CD14-positive monocyte (primary cell): ENCODE measurements at regions not wholly inside any gene's neighbourhood (a gene's known extent, or its start where the extent isn't known, plus 50 kb on each side); places are given as distances from the start of the nearest gene placed in this dataset.

Source experiments
- DNase-seq, 3 donors: peaks; one replicate each; pipeline ENCODE4 v3.0.0-alpha.2; 2011 to 2022
- H2AFZ ChIP-seq: 2 replicates; pipeline ENCODE4 v1.6.0; 2012; ENCODE audit warnings: mild to moderate bottlenecking, low read depth, low read length, inconsistent platforms; ENCODE audit not compliant: insufficient read depth, poor library complexity, severe bottlenecking
- H3K27ac ChIP-seq, 2 donors: 1 replicate in 1 of 2; 2 replicates in 1 of 2; pipeline ENCODE4 v1.5.1; 2012 to 2013; ENCODE audit warnings: low read length in 2 of 2, control low read depth in 1 of 2, inconsistent platforms in 1 of 2, low read depth in 1 of 2, mild to moderate bottlenecking in 1 of 2
- H3K27me3 ChIP-seq, 2 donors: one replicate each; pipeline versions ENCODE4 v1.6.0 to v1.6.1; 2011 to 2013; ENCODE audit warnings: low read length in 2 of 2; ENCODE audit not compliant: control insufficient read depth in 2 of 2, insufficient read depth in 2 of 2
- H3K36me3 ChIP-seq, 2 donors: replicated peaks in 1 of 2; 1 replicate in 1 of 2; 2 replicates in 1 of 2; pipeline versions ENCODE4 v1.5.1 to v1.6.1; 2012 to 2013; ENCODE audit warnings: low read length in 2 of 2, control low read depth in 1 of 2, inconsistent platforms in 1 of 2, mild to moderate bottlenecking in 1 of 2; ENCODE audit not compliant: insufficient read depth in 2 of 2, control insufficient read depth in 1 of 2
- H3K4me1 ChIP-seq, 2 donors: 1 replicate in 1 of 2; 2 replicates in 1 of 2; pipeline versions ENCODE4 v1.5.1 to v1.6.1; 2012 to 2013; ENCODE audit warnings: low read length in 2 of 2, control low read depth in 1 of 2, inconsistent platforms in 1 of 2, mild to moderate bottlenecking in 1 of 2, moderate library complexity in 1 of 2; ENCODE audit not compliant: insufficient read depth in 2 of 2, control insufficient read depth in 1 of 2
- H3K4me2 ChIP-seq: replicated peaks from 2 replicates; pipeline ENCODE3; 2012; ENCODE audit warnings: low read length, moderate library complexity, mild to moderate bottlenecking; ENCODE audit not compliant: poor library complexity, severe bottlenecking; ENCODE audit errors: extremely low read depth
- H3K4me3 ChIP-seq, 3 experiments: fragments of 200-600 bp in 1 of 3; sonication (generic) in 1 of 3; replicated peaks in 1 of 3; 1 replicate in 2 of 3; 2 replicates in 1 of 3; pipeline ENCODE4 v1.5.1; 2011 to 2013; ENCODE audit warnings: low read length in 3 of 3, mild to moderate bottlenecking in 3 of 3, control low read depth in 2 of 3, low read depth in 2 of 3, inconsistent platforms in 1 of 3, moderate library complexity in 1 of 3
- H3K79me2 ChIP-seq: 2 replicates; pipeline ENCODE4 v1.6.0; 2012; ENCODE audit warnings: mild to moderate bottlenecking, control low read depth, inconsistent platforms, low read length, moderate library complexity; ENCODE audit not compliant: insufficient read depth
- H3K9ac ChIP-seq: 2 replicates; pipeline ENCODE4 v1.6.0; 2017; ENCODE audit warnings: low read length, mild to moderate bottlenecking; ENCODE audit not compliant: insufficient read depth, poor library complexity, severe bottlenecking
- H3K9me3 ChIP-seq, 2 donors: replicated peaks in 1 of 2; 1 replicate in 1 of 2; 2 replicates in 1 of 2; pipeline versions ENCODE4 v1.5.1 to v1.6.1; 2012 to 2013; ENCODE audit warnings: low read length in 2 of 2, control low read depth in 1 of 2; ENCODE audit not compliant: control insufficient read depth in 1 of 2, insufficient read depth in 1 of 2
- H4K20me1 ChIP-seq: 2 replicates; pipeline ENCODE4 v1.6.0; 2012; ENCODE audit warnings: mild to moderate bottlenecking, low read length, control low read depth, moderate library complexity; ENCODE audit not compliant: insufficient read depth
- H3K27ac Mint-ChIP-seq, 7 donors: one replicate each; pipeline ENCODE4 v1.8.0; 2020; ENCODE audit warnings: mild to moderate bottlenecking in 7 of 7, mixed read lengths in 7 of 7, moderate library complexity in 6 of 7, inconsistent platforms in 2 of 7
- H3K27me3 Mint-ChIP-seq, 3 donors: one replicate each; pipeline ENCODE4 v1.8.0; 2021 to 2022; ENCODE audit warnings: low read depth in 3 of 3, mild to moderate bottlenecking in 3 of 3, mixed read lengths in 3 of 3, moderate library complexity in 3 of 3, inconsistent platforms in 1 of 3
- H3K36me3 Mint-ChIP-seq, 2 donors: one replicate each; pipeline ENCODE4 v1.8.0; 2020; ENCODE audit warnings: mixed read lengths in 2 of 2, inconsistent platforms in 1 of 2, mild to moderate bottlenecking in 1 of 2
- H3K4me1 Mint-ChIP-seq: one replicate; pipeline ENCODE4 v1.8.0; 2020; ENCODE audit warnings: mild to moderate bottlenecking, mixed read lengths
- H3K4me3 Mint-ChIP-seq, 2 donors: one replicate each; pipeline ENCODE4 v1.8.0; 2020; ENCODE audit warnings: mild to moderate bottlenecking in 2 of 2, mixed read lengths in 2 of 2, moderate library complexity in 1 of 2
- H3K9me3 Mint-ChIP-seq, 7 donors: one replicate each; pipeline ENCODE4 v1.8.0; 2020 to 2022; ENCODE audit warnings: mixed read lengths in 7 of 7, mild to moderate bottlenecking in 6 of 7, moderate library complexity in 6 of 7, inconsistent platforms in 2 of 7
- WGBS: methylation state at CpG from one replicate; pipeline ENCODE4 v1.1.5; 2013; ENCODE audit warnings: missing lambda C conversion rate; ENCODE audit not compliant: insufficient coverage; 5-methylcytosine and 5-hydroxymethylcytosine counted together
- intact Hi-C, 2 donors: fragments of 100-400 bp; cut with micrococcal nuclease; formaldehyde crosslinking; loops; one replicate each; pipeline versions ENCODE4 v1.15.0 to v1.15.1; 2023
- TF ChIP-seq, protein P1 (sequence below): fragments of 200-600 bp; IDR thresholded peaks from one replicate; pipeline ENCODE4 v1.8.0; 2022; ENCODE audit warnings: antibody characterized with exemption, mild to moderate bottlenecking

GRCh38 chr1:114215436-114215835, 61.8 kb upstream of the SYT6 start:
- Histone ChIP-seq H3K9me3 (no peaks in the 10 kb centered on the region), H3K27ac (no peak overlapping the region), H3K4me2 (no peak overlapping the region), H3K27me3 (peaks cover 0 to 5% of the 10 kb centered on the region in 2 donors), H3K36me3 (no peaks in the 10 kb centered on the region), H2AFZ (no peak overlapping the region), H3K79me2 (no peaks in the 10 kb centered on the region), H3K4me3 (no peak overlapping the region), H3K9ac (no peak overlapping the region), H4K20me1 (no peaks in the 10 kb centered on the region), H3K4me1 (no peaks in the 10 kb centered on the region)
- Mint-ChIP-seq H3K27ac (no peak overlapping the region), H3K4me1 (peaks cover 11% of the 10 kb centered on the region), H3K27me3 (peaks cover 7 to 13% (median 10%) of the 10 kb centered on the region in 3 donors), H3K4me3 (no peak overlapping the region), H3K9me3 (no peaks in the 10 kb centered on the region), H3K36me3 (no peaks in the 10 kb centered on the region)
- WGBS, result 93% methylated on average over 3 of the region's 4 CpGs
- no peak for DNase-seq
- intact Hi-C loops, result no loop called here
- TF ChIP-seq, protein P1, sequence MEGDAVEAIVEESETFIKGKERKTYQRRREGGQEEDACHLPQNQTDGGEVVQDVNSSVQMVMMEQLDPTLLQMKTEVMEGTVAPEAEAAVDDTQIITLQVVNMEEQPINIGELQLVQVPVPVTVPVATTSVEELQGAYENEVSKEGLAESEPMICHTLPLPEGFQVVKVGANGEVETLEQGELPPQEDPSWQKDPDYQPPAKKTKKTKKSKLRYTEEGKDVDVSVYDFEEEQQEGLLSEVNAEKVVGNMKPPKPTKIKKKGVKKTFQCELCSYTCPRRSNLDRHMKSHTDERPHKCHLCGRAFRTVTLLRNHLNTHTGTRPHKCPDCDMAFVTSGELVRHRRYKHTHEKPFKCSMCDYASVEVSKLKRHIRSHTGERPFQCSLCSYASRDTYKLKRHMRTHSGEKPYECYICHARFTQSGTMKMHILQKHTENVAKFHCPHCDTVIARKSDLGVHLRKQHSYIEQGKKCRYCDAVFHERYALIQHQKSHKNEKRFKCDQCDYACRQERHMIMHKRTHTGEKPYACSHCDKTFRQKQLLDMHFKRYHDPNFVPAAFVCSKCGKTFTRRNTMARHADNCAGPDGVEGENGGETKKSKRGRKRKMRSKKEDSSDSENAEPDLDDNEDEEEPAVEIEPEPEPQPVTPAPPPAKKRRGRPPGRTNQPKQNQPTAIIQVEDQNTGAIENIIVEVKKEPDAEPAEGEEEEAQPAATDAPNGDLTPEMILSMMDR, result no peak

GRCh38 chr1:114214016-114214415, 60.3 kb upstream of the SYT6 start:
- no peaks in the 10 kb centered on the region for H3K79me2 ChIP-seq
- Mint-ChIP-seq H3K9me3 (no peaks in the 10 kb centered on the region), H3K27ac (no peak overlapping the region), H3K4me3 (no peak overlapping the region), H3K4me1 (peaks cover 5% of the 10 kb centered on the region), H3K36me3 (no peaks in the 10 kb centered on the region), H3K27me3 (peaks cover 10 to 18% (median 18%) of the 10 kb centered on the region in 3 donors)
- WGBS, result no CpG with 5 or more reads among the region's 1 CpG
- DNase-seq, result no peak
- intact Hi-C loops, result no loop called here
- no peaks in the 10 kb centered on the region for H4K20me1 ChIP-seq
- H3K9me3 ChIP-seq, result no peaks in the 10 kb centered on the region
- H3K27me3 ChIP-seq, result peaks cover 5 to 7% of the 10 kb centered on the region in 2 donors
- H3K4me2 ChIP-seq, result no peak overlapping the region
- TF ChIP-seq, protein P1, result no peak
- no peaks in the 10 kb centered on the region for H3K4me1 ChIP-seq
- H3K9ac ChIP-seq, result no peak overlapping the region
- no peak overlapping the region for H3K4me3 ChIP-seq
- H2AFZ ChIP-seq, result no peak overlapping the region
- no peak overlapping the region for H3K27ac ChIP-seq
- H3K36me3 ChIP-seq, result no peaks in the 10 kb centered on the region
